Esophagus squamous epithelium (tissue), 4 donors: ENCODE measurements at regions not wholly inside any gene's neighbourhood (a gene's known extent, or its start where the extent isn't known, plus 50 kb on each side); places are given as distances from the start of the nearest gene placed in this dataset.
"Not testable (repeated sequence)": the region's sequence is repeated elsewhere in the genome, so short reads cannot be mapped to it uniquely, and the experiment has no call there.

Experiments used
- POLR2A ChIP-seq, 4 donors: fragments of 450-650 bp; IDR thresholded peaks; one replicate each; pipeline ENCODE4 v1.6.1; 2017; ENCODE audit warnings: antibody characterized with exemption in 4 of 4, mild to moderate bottlenecking in 4 of 4, moderate library complexity in 3 of 4
- TF ChIP-seq, protein P1 (sequence below), 6 experiments: fragments of 450-650 bp in 4 of 6; fragments of 200-600 bp in 2 of 6; sonication (generic) in 2 of 6; IDR thresholded peaks; one replicate each; pipeline ENCODE4 v1.5.1; 2016 to 2019; ENCODE audit warnings: antibody characterized with exemption in 6 of 6, mild to moderate bottlenecking in 4 of 6, moderate library complexity in 4 of 6

DNA sequence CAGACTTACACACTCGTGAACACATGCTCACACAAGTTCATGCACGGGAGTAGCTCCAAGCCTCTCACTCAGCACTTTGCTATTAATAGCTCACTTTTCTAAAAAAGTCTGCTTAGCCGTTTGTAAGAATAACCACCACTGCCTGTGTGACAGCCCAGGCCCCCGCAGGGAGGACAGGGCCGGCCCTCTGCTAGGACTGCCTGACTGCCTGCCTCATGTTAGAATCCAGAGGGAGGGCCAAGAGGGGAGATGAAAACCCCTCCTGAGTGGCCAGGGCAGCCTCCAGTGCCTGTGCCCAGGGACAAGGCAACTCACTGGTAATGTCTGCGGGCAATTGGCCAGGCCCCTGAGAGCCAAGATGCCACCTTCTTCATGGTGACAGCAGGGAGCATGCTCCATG lies 152.9 kb upstream of the PLGLB2 start:
- TF ChIP-seq, protein P1, sequence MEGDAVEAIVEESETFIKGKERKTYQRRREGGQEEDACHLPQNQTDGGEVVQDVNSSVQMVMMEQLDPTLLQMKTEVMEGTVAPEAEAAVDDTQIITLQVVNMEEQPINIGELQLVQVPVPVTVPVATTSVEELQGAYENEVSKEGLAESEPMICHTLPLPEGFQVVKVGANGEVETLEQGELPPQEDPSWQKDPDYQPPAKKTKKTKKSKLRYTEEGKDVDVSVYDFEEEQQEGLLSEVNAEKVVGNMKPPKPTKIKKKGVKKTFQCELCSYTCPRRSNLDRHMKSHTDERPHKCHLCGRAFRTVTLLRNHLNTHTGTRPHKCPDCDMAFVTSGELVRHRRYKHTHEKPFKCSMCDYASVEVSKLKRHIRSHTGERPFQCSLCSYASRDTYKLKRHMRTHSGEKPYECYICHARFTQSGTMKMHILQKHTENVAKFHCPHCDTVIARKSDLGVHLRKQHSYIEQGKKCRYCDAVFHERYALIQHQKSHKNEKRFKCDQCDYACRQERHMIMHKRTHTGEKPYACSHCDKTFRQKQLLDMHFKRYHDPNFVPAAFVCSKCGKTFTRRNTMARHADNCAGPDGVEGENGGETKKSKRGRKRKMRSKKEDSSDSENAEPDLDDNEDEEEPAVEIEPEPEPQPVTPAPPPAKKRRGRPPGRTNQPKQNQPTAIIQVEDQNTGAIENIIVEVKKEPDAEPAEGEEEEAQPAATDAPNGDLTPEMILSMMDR (IDR thresholded peaks at IDR 0.05), result not testable (repeated sequence)
- not testable (repeated sequence) for TF ChIP-seq POLR2A (IDR thresholded peaks at IDR 0.05)
